Tibial nerve (tissue), 4 donors: ENCODE measurements at regions not wholly inside any gene's neighbourhood (a gene's known extent, or its start where the extent isn't known, plus 50 kb on each side); places are given as distances from the start of the nearest gene placed in this dataset.

ENCODE experiments used
- DNase-seq, 2 donors: peaks; one replicate each; pipeline ENCODE4 v3.0.0-alpha.2; 2019; ENCODE audit warnings: low spot score in 2 of 2
- H3K27ac ChIP-seq, 4 donors: fragments of 200-600 bp; sonication (generic) in 3 of 4; one replicate each; pipeline ENCODE4 v1.5.1; 2017 to 2019; ENCODE audit warnings: mild to moderate bottlenecking in 1 of 4
- H3K27me3 ChIP-seq, 2 donors: fragments of 200-600 bp; sonication (generic) in 1 of 2; one replicate each; pipeline versions ENCODE4 v1.5.1 to v1.6.0; 2017 to 2019
- H3K36me3 ChIP-seq, 3 donors: fragments of 200-600 bp; sonication (generic); one replicate each; pipeline ENCODE4 v1.5.1; 2018 to 2019
- H3K4me1 ChIP-seq, 4 donors: fragments of 200-600 bp; sonication (generic) in 3 of 4; one replicate each; pipeline ENCODE4 v1.5.1; 2017 to 2019
- H3K4me3 ChIP-seq, 4 donors: fragments of 200-600 bp; sonication (generic) in 3 of 4; one replicate each; pipeline ENCODE4 v1.5.1; 2017 to 2019; ENCODE audit warnings: mild to moderate bottlenecking in 1 of 4, moderate library complexity in 1 of 4
- H3K9me3 ChIP-seq, 4 donors: fragments of 200-600 bp; sonication (generic) in 3 of 4; one replicate each; pipeline ENCODE4 v1.5.1; 2017 to 2019
- CTCF ChIP-seq, 5 experiments: fragments of 200-600 bp in 3 of 5; fragments of 450-650 bp in 2 of 5; sonication (generic) in 3 of 5; IDR thresholded peaks; one replicate each; pipeline ENCODE4 v1.5.1; 2016 to 2019; ENCODE audit warnings: antibody characterized with exemption in 5 of 5, mild to moderate bottlenecking in 3 of 5, moderate library complexity in 2 of 5
- EP300 ChIP-seq, 2 donors: sonication (generic); formaldehyde crosslinking; IDR thresholded peaks; one replicate each; pipeline ENCODE4 v1.6.1; 2017; ENCODE audit warnings: antibody characterized with exemption in 2 of 2, mild to moderate bottlenecking in 1 of 2
- POLR2A ChIP-seq, 2 donors: fragments of 450-650 bp; IDR thresholded peaks; one replicate each; pipeline ENCODE4 v1.6.1; 2017; ENCODE audit warnings: antibody characterized with exemption in 2 of 2, mild to moderate bottlenecking in 2 of 2, moderate library complexity in 2 of 2
- WGBS, 2 donors: methylation state at CpG; one replicate each; pipeline ENCODE4 v1.1.5; 2018; 5-methylcytosine and 5-hydroxymethylcytosine counted together

- WGBS, 2 donors: 80 to 86% methylated on average over 2 of the region's 2 CpGs
- Histone ChIP-seq H3K36me3 (no peaks in the 10 kb centered on the region), H3K27me3 (no peaks in the 10 kb centered on the region), H3K4me1 (no peaks in the 10 kb centered on the region), H3K4me3 (no peak overlapping the region), H3K27ac (no peak overlapping the region), H3K9me3 (no peaks in the 10 kb centered on the region)
- no peak for TF ChIP-seq POLR2A (IDR thresholded peaks at IDR 0.05)
- TF ChIP-seq CTCF (IDR thresholded peaks at IDR 0.05): no peak
- no peak for TF ChIP-seq EP300 (IDR thresholded peaks at IDR 0.05)
- no peak for DNase-seq
These were observed 133.6 kb upstream of the CDH6 start for GRCh38 chr5:31059889-31060288.

- WGBS, 2 donors: 61 to 63% methylated on average over 4 of the region's 4 CpGs
- DNase-seq: no peak
- Histone ChIP-seq H3K4me1 (no peaks in the 10 kb centered on the region), H3K36me3 (no peaks in the 10 kb centered on the region), H3K27me3 (no peaks in the 10 kb centered on the region), H3K4me3 (no peak overlapping the region), H3K9me3 (no peaks in the 10 kb centered on the region), H3K27ac (no peak overlapping the region)
- no peak for TF ChIP-seq CTCF (IDR thresholded peaks at IDR 0.05)
These were observed 139.0 kb upstream of the CDH6 start for GRCh38 chr5:31054453-31054852.

- DNase-seq: no peak
- TF ChIP-seq CTCF (IDR thresholded peaks at IDR 0.05) (no peak), EP300 (IDR thresholded peaks at IDR 0.05) (no peak), POLR2A (IDR thresholded peaks at IDR 0.05) (no peak)
- Histone ChIP-seq H3K4me3 (no peak overlapping the region), H3K27me3 (no peaks in the 10 kb centered on the region), H3K4me1 (peaks cover 0 to 4% (median 0%) of the 10 kb centered on the region in 4 donors), H3K9me3 (no peaks in the 10 kb centered on the region), H3K36me3 (no peaks in the 10 kb centered on the region), H3K27ac (no peak overlapping the region)
- 89 to 96% methylated on average over 7 of the region's 7 CpGs for WGBS, 2 donors
These were observed 140.4 kb upstream of the CDH6 start for GRCh38 chr5:31052937-31053658.

GRCh38 chr5:31051316-31051715 lies 142.2 kb upstream of the CDH6 start:
- no peak for DNase-seq
- H3K9me3 ChIP-seq: no peaks in the 10 kb centered on the region
- peaks cover 0 to 4% (median 0%) of the 10 kb centered on the region in 4 donors for H3K4me1 ChIP-seq
- H3K27ac ChIP-seq: no peak overlapping the region
- H3K36me3 ChIP-seq: no peaks in the 10 kb centered on the region
- no peaks in the 10 kb centered on the region for H3K27me3 ChIP-seq
- TF ChIP-seq EP300 (IDR thresholded peaks at IDR 0.05): no peak
- WGBS, 2 donors: 86 to 90% methylated on average over 4 of the region's 4 CpGs
- H3K4me3 ChIP-seq: no peak overlapping the region

GRCh38 chr5:31049936-31050704 lies 143.4 kb upstream of the CDH6 start:
- no peaks in the 10 kb centered on the region for H3K27me3 ChIP-seq
- DNase-seq: no peak
- H3K9me3 ChIP-seq: no peaks in the 10 kb centered on the region
- peaks cover 0 to 4% (median 0%) of the 10 kb centered on the region in 4 donors for H3K4me1 ChIP-seq
- no peaks in the 10 kb centered on the region for H3K36me3 ChIP-seq
- no peak overlapping the region for H3K27ac ChIP-seq
- WGBS, 2 donors: 64 to 67% methylated on average over 2 of the region's 2 CpGs
- H3K4me3 ChIP-seq: no peak overlapping the region
- TF ChIP-seq EP300 (IDR thresholded peaks at IDR 0.05) (no peak), POLR2A (IDR thresholded peaks at IDR 0.05) (no peak), CTCF (IDR thresholded peaks at IDR 0.05) (no peak)
